HPDE6-E6E7 (cell line): ENCODE measurements at regions not wholly inside any gene's neighbourhood (a gene's known extent, or its start where the extent isn't known, plus 50 kb on each side); places are given as distances from the start of the nearest gene placed in this dataset.
"Not testable (repeated sequence)": the region's sequence is repeated elsewhere in the genome, so short reads cannot be mapped to it uniquely, and the experiment has no call there.

ENCODE experiments used
- DNase-seq: peaks from one replicate; pipeline ENCODE4 v3.0.0; 2011; ENCODE audit warnings: missing footprints; ENCODE audit errors: extremely low spot score

- not testable (repeated sequence) for DNase-seq
These were observed 104.5 kb downstream of the ZNF33B start for GRCh38 chr10:42533866-42534265.

- no peak for DNase-seq
These were observed 105.4 kb downstream of the ZNF33B start for GRCh38 chr10:42532996-42533395.

- DNase-seq: no peak
These were observed 115.3 kb downstream of the ZNF33B start for GRCh38 chr10:42523098-42523497.

GRCh38 chr10:42519761-42520460, 118.5 kb downstream of the ZNF33B start:
- DNase-seq: no peak

GRCh38 chr10:42519079-42519478, 119.3 kb downstream of the ZNF33B start:
- DNase-seq: no peak

GRCh38 chr10:42513921-42514320, 124.4 kb downstream of the ZNF33B start:
- no peak for DNase-seq

GRCh38 chr10:42491801-42492200, 146.6 kb downstream of the ZNF33B start:
- no peak for DNase-seq

GRCh38 chr10:42491001-42491592, 147.3 kb downstream of the ZNF33B start:
- DNase-seq: peak; percentile 23

GRCh38 chr10:42490368-42490767, 148.0 kb downstream of the ZNF33B start:
- no peak for DNase-seq

GRCh38 chr10:42488416-42488815, 150.0 kb downstream of the ZNF33B start:
- DNase-seq: no peak

- no peak for DNase-seq
These were observed 156.0 kb downstream of the ZNF33B start for GRCh38 chr10:42482411-42482810.

- no peak for DNase-seq
These were observed 159.3 kb downstream of the ZNF33B start for GRCh38 chr10:42479057-42479456.

GRCh38 chr10:42477170-42477569, 161.2 kb downstream of the ZNF33B start:
- no peak for DNase-seq

- no peak for DNase-seq
These were observed 162.3 kb downstream of the ZNF33B start for GRCh38 chr10:42476101-42476500.

- peak; percentile 23 for DNase-seq
These were observed 162.9 kb downstream of the ZNF33B start for GRCh38 chr10:42475168-42476098.

- no peak for DNase-seq
These were observed 184.1 kb downstream of the ZNF33B start for GRCh38 chr10:42454313-42454712.

GRCh38 chr10:42431095-42431494, 207.3 kb downstream of the ZNF33B start:
- DNase-seq: no peak

- DNase-seq: no peak
These were observed 209.8 kb downstream of the ZNF33B start for GRCh38 chr10:42428534-42428933.

- DNase-seq: no peak
These were observed 215.5 kb downstream of the ZNF33B start for GRCh38 chr10:42422911-42423310.

- DNase-seq: no peak
These were observed 216.6 kb downstream of the ZNF33B start for GRCh38 chr10:42421812-42422211.

- no peak for DNase-seq
These were observed 218.6 kb downstream of the ZNF33B start for GRCh38 chr10:42419789-42420188.

- no peak for DNase-seq
These were observed 257.3 kb downstream of the ZNF33B start for GRCh38 chr10:42380926-42381547.
